ENCODE measurements at regions not wholly inside any gene's neighbourhood (a gene's known extent, or its start where the extent isn't known, plus 50 kb on each side); places are given as distances from the start of the nearest gene placed in this dataset.

DNA sequence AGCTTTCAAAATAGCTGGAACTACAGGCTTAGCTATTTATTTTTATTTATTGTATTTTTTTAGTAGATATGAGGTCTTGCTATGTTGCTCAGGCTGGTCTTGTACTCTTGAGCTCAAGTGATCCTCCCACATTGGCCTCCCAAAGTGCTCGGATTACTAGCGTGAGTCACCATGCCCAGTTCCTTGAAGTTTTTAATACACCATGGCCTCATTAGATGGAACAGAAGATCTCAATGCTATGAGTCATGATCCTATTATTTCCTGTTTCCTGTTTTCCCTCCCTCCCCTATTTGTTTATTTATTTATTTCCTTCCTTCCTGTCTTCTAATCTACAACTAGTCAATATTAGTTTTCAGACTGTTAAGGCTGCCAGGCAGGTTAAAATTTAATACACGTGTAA lies 309.0 kb downstream of the CMPK2 start:
- ATAC-seq (ENCODE audit: insufficient number of reproducible peaks, low FRiP score, low read depth): no peak
- no peak for TF ChIP-seq CTCF (IDR thresholded peaks at IDR 0.05)
- DNase-seq (ENCODE audit: low spot score): no peak
- Histone ChIP-seq H3K27me3 (replicated peaks; ENCODE audit: insufficient read depth) (no peaks in the 10 kb centered on the region), H3K9me3 (no peaks in the 10 kb centered on the region), H3K4me3 (no peak overlapping the region), H3K36me3 (no peaks in the 10 kb centered on the region), H3K4me1 (ENCODE audit: control insufficient read depth in 1 of 2, low read depth in 2 of 2) (no peaks in the 10 kb centered on the region), H3K27ac (no peak overlapping the region)

DNA sequence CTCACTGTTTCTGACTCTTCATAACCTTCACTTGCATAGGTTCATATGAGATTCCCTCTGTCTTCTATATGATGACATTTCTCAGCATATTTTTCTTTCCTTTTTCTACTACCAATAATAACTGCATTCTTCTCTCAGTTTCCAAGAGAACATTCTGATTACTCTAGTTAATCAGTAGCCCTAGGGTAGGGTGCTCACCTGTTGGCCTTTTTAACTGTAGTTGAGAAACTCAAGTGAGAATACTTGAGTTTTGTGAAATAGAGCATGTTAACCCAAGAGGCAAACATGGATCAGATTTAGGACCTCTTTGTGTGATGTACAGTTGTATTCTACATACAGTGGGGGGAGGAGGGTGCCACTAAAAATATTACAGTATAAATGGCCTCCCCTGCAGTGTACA lies 308.0 kb downstream of the CMPK2 start:
- TF ChIP-seq CTCF (IDR thresholded peaks at IDR 0.05): no peak
- no peaks in the 10 kb centered on the region for H3K4me1 ChIP-seq (ENCODE audit: control insufficient read depth in 1 of 2, low read depth in 2 of 2)
- no peak for ATAC-seq (ENCODE audit: insufficient number of reproducible peaks, low FRiP score, low read depth)
- no peaks in the 10 kb centered on the region for H3K9me3 ChIP-seq
- no peak overlapping the region for H3K27ac ChIP-seq
- no peaks in the 10 kb centered on the region for H3K36me3 ChIP-seq
- H3K27me3 ChIP-seq (replicated peaks; ENCODE audit: insufficient read depth): no peaks in the 10 kb centered on the region
- H3K4me3 ChIP-seq: no peak overlapping the region
- no peak for DNase-seq (ENCODE audit: low spot score)

DNA sequence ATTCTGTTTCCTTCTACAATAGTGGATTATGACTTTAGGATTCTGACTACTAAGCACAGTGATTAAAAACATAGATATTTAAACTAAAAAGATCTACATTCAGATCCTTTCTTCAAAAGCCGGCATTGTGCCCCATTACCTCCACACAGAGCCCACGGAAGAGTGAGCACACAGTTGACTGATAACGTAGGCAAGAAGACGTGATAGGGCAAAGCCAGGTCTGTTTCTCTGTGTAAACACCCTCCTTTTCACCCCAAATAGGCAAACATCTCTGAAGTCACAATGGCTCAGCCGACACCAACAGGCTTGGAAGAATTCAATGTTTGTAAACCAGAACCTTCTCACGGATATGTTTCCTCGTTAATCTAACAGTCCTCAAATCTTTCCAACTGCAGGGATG lies 302.9 kb downstream of the CMPK2 start:
- Histone ChIP-seq H3K27me3 (replicated peaks; ENCODE audit: insufficient read depth) (no peaks in the 10 kb centered on the region), H3K9me3 (no peaks in the 10 kb centered on the region), H3K4me3 (no peak overlapping the region), H3K27ac (no peak overlapping the region), H3K4me1 (ENCODE audit: control insufficient read depth in 1 of 2, low read depth in 2 of 2) (no peaks in the 10 kb centered on the region), H3K36me3 (no peaks in the 10 kb centered on the region)
- no peak for TF ChIP-seq CTCF (IDR thresholded peaks at IDR 0.05)
- ATAC-seq (ENCODE audit: insufficient number of reproducible peaks, low FRiP score, low read depth) (no peak), DNase-seq (ENCODE audit: low spot score) (no peak)

DNA sequence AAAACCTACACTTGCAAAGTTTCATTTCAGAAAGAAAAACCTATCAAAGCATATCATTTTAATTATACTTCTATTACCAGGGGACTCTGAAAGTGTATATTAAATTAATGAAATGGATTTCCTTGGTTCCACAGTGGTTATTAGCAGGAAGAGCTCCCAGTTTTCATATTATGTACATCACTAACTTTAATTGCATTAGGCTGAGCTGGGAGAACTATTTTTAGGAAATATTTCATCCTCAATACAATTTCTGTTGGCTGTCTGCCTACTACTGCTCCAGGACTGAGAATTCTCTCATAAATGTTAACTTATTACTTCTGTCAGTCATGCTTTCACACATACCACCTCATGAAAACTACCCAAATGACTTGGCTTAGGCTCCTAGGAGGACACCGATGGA lies 301.4 kb downstream of the CMPK2 start:
- H3K4me3 ChIP-seq: no peak overlapping the region
- DNase-seq (ENCODE audit: low spot score): no peak
- H3K27me3 ChIP-seq (replicated peaks; ENCODE audit: insufficient read depth): no peaks in the 10 kb centered on the region
- no peak for ATAC-seq (ENCODE audit: insufficient number of reproducible peaks, low FRiP score, low read depth)
- H3K27ac ChIP-seq: no peak overlapping the region
- no peaks in the 10 kb centered on the region for H3K4me1 ChIP-seq (ENCODE audit: control insufficient read depth in 1 of 2, low read depth in 2 of 2)
- no peak for TF ChIP-seq CTCF (IDR thresholded peaks at IDR 0.05)
- no peaks in the 10 kb centered on the region for H3K9me3 ChIP-seq
- no peaks in the 10 kb centered on the region for H3K36me3 ChIP-seq

GRCh38 chr2:6574121-6574520 lies 291.6 kb downstream of the CMPK2 start:
- DNase-seq (ENCODE audit: low spot score) (no peak), ATAC-seq (ENCODE audit: insufficient number of reproducible peaks, low FRiP score, low read depth) (no peak)
- Histone ChIP-seq H3K27me3 (replicated peaks; ENCODE audit: insufficient read depth) (no peaks in the 10 kb centered on the region), H3K4me1 (ENCODE audit: control insufficient read depth in 1 of 2, low read depth in 2 of 2) (no peaks in the 10 kb centered on the region), H3K9me3 (no peaks in the 10 kb centered on the region), H3K4me3 (no peak overlapping the region), H3K27ac (no peak overlapping the region), H3K36me3 (no peaks in the 10 kb centered on the region)
- TF ChIP-seq CTCF (IDR thresholded peaks at IDR 0.05): no peak
